ENCODE measurements at regions not wholly inside any gene's neighbourhood (a gene's known extent, or its start where the extent isn't known, plus 50 kb on each side); places are given as distances from the start of the nearest gene placed in this dataset.

DNA sequence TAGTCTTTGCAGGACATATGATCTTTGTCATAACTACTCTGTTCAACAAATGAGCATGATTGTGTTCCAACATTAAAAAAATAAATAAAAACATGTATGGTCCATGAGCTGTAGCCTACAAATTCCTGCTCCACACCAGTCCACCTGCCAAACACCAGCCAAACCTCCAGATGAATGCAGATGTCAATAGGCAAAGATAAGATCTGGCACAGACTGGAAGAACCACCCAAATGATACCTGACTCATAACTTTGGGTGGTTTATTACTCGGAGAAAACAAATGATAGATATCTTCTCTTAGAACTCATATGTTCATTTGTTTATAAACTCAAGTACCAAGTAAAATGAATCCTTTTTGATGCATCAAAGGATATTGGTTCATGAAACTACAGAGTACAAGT, 425.1 kb downstream of the GBA3 start:
- no peak for TF ChIP-seq POLR2AphosphoS5 (IDR thresholded peaks at IDR 0.05)
- no peak for TF ChIP-seq REST (IDR thresholded peaks at IDR 0.05; ENCODE audit: borderline replicate concordance)
- TF ChIP-seq CTCF (IDR thresholded peaks at IDR 0.05; ENCODE audit: poor library complexity, severe bottlenecking): no peak
- no peak for TF ChIP-seq EP300 (conservative IDR thresholded peaks at IDR 0.05; ENCODE audit: poor library complexity, severe bottlenecking)
- TF ChIP-seq EZH2 (IDR thresholded peaks at IDR 0.05; ENCODE audit: borderline replicate concordance, insufficient read depth, low read length, poor library complexity, severe bottlenecking): no peak
- no peak for TF ChIP-seq TAF1 (IDR thresholded peaks at IDR 0.05; ENCODE audit: low read depth)
- TF ChIP-seq RAD21 (conservative IDR thresholded peaks at IDR 0.05): no peak
- no peak for TF ChIP-seq SMC3 (conservative IDR thresholded peaks at IDR 0.05; ENCODE audit: poor library complexity)

All from neural cell (in vitro differentiated cells).